ENCODE measurements at regions not wholly inside any gene's neighbourhood (a gene's known extent, or its start where the extent isn't known, plus 50 kb on each side); places are given as distances from the start of the nearest gene placed in this dataset.

- Histone ChIP-seq H3K27ac (replicated peaks) (no peak overlapping the region), H3K4me1 (no peaks in the 10 kb centered on the region), H3K27me3 (ENCODE audit: low read depth) (no peaks in the 10 kb centered on the region), H3K9me3 (replicated peaks) (peaks cover 35% of the 10 kb centered on the region), H3K36me3 (no peaks in the 10 kb centered on the region), H3K4me3 (no peak overlapping the region)
- DNase-seq: no peak
- TF ChIP-seq CTCF (IDR thresholded peaks at IDR 0.05; ENCODE audit: borderline replicate concordance): no peak
- intact Hi-C loops (cut with micrococcal nuclease): no loop called here
These were observed 268.1 kb downstream of the DKK2 start for GRCh38 chr4:106767991-106768390.

DNA sequence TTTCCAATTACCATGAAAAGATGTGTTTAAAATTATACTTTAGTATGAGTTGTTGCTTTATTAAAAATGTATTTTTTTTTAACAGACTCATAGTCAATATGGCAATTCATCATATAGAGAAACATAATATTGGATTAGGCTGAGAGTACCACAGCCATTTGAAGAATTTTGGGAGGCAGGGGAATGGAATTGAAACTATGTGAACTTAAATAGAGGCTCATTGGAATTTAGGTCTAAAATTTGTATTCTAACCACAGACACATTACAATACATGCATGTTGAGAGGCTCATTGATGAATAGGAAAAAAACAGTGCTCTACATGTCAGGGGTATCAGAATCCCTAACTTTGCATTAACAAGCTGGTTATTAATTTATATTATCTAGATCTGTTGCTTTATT lies 269.6 kb downstream of the DKK2 start:
- H3K27me3 ChIP-seq (ENCODE audit: low read depth): no peaks in the 10 kb centered on the region
- TF ChIP-seq CTCF (IDR thresholded peaks at IDR 0.05; ENCODE audit: borderline replicate concordance): no peak
- no peak for DNase-seq
- intact Hi-C loops (cut with micrococcal nuclease): no loop called here
- no peak overlapping the region for H3K4me3 ChIP-seq
- H3K27ac ChIP-seq (replicated peaks): no peak overlapping the region
- H3K9me3 ChIP-seq (replicated peaks): peaks cover 27% of the 10 kb centered on the region
- no peaks in the 10 kb centered on the region for H3K36me3 ChIP-seq
- H3K4me1 ChIP-seq: no peaks in the 10 kb centered on the region

GRCh38 chr4:106764774-106765173 lies 271.3 kb downstream of the DKK2 start:
- TF ChIP-seq CTCF (IDR thresholded peaks at IDR 0.05; ENCODE audit: borderline replicate concordance): no peak
- Histone ChIP-seq H3K36me3 (no peaks in the 10 kb centered on the region), H3K27me3 (ENCODE audit: low read depth) (no peaks in the 10 kb centered on the region), H3K9me3 (replicated peaks) (peaks cover 16% of the 10 kb centered on the region), H3K27ac (replicated peaks) (no peak overlapping the region), H3K4me3 (no peak overlapping the region), H3K4me1 (no peaks in the 10 kb centered on the region)
- intact Hi-C loops (cut with micrococcal nuclease): no loop called here
- DNase-seq: no peak

DNA sequence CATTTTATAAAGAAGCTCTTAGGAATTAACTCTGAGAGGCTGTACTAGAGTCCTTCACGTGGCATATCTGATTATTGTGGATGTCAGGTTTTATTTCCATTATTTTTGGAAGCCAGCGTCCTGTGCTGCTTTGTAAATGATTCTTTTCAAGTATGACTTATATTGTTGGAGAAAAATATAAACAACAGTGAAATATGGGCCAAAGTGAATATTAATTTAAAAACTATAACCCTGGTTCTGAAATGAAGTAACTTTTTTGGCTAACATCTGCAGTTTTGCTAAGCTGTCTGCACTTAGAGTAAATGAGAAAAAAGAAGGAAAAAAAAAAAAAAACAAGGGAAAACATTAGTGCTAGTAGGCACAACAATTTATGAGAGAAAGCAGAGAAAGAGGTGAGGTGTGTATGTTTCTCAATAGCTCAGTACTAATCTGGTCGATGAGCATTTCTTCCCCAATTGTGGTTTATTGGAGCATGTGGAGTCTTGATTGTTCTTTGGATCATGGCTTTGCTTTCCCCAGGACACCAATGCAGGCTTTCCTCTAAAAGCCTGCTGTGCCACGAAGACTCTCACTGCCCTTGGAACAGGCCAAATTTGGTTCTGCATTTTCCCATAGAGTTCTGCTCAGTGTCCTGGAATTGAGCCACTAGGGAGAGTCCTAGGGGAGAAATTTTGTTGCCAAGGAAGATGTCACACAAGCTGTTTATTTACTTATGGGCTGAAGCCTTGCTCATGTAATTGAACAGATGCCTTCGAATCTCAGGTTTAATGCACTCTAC lies 273.3 kb downstream of the DKK2 start:
- no peak for TF ChIP-seq CTCF (IDR thresholded peaks at IDR 0.05; ENCODE audit: borderline replicate concordance)
- no peak for DNase-seq
- H3K4me1 ChIP-seq: no peaks in the 10 kb centered on the region
- intact Hi-C loops (cut with micrococcal nuclease): no loop called here
- no peaks in the 10 kb centered on the region for H3K27me3 ChIP-seq (ENCODE audit: low read depth)
- no peak overlapping the region for H3K4me3 ChIP-seq
- H3K36me3 ChIP-seq: no peaks in the 10 kb centered on the region
- H3K27ac ChIP-seq (replicated peaks): no peak overlapping the region
- no peaks in the 10 kb centered on the region for H3K9me3 ChIP-seq (replicated peaks)

DNA sequence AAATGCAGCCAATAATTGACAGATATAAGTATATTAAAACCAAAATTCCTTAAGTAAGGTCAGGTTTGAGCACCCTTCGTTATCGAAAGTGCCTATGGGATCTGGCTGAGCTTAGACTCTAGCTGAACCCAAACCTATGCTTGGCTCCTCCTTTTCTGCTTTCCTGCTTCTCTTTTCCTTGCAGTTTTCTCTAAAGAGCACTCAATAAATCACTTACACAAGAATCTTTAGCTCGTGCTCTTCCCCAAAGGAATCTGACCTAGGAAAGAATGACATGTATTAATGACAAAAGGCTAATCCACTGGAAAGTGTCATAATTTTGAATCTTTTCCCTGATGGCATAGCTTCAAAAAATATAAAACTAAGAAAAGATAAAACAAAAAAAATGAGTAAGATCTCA lies 282.7 kb downstream of the DKK2 start:
- no peak for DNase-seq
- Histone ChIP-seq H3K9me3 (replicated peaks) (peaks cover 29% of the 10 kb centered on the region), H3K4me3 (no peak overlapping the region), H3K27ac (replicated peaks) (no peak overlapping the region), H3K27me3 (ENCODE audit: low read depth) (no peaks in the 10 kb centered on the region), H3K36me3 (no peaks in the 10 kb centered on the region), H3K4me1 (no peaks in the 10 kb centered on the region)
- intact Hi-C loops (cut with micrococcal nuclease): no loop called here
- TF ChIP-seq CTCF (IDR thresholded peaks at IDR 0.05; ENCODE audit: borderline replicate concordance): no peak
